OCI-LY1 (cell line): ENCODE measurements at regions not wholly inside any gene's neighbourhood (a gene's known extent, or its start where the extent isn't known, plus 50 kb on each side); places are given as distances from the start of the nearest gene placed in this dataset.

Experiments used
- H2AFZ ChIP-seq: fragments of 200-600 bp; sonication (generic), shearing (Covaris generic); 2 replicates; pipeline ENCODE4 v1.6.0; 2014; ENCODE audit warnings: antibody characterized with exemption, mild to moderate bottlenecking, low read length
- H3F3A ChIP-seq: fragments of 200-600 bp; sonication (generic), shearing (Covaris generic); 2 replicates; pipeline ENCODE4 v1.6.0; 2014; ENCODE audit warnings: mild to moderate bottlenecking, antibody characterized with exemption, low read length, moderate library complexity; ENCODE audit not compliant: insufficient read depth
- H3K27ac ChIP-seq: fragments of 200-600 bp; sonication (generic); 2 replicates; pipeline ENCODE4 v1.5.1; 2014; ENCODE audit warnings: low read length, mixed run types, mild to moderate bottlenecking, low read depth; ENCODE audit not compliant: poor library complexity, severe bottlenecking
- H3K27me3 ChIP-seq: fragments of 200-600 bp; sonication (generic); 2 replicates; pipeline ENCODE4 v1.6.0; 2014; ENCODE audit warnings: antibody characterized with exemption, mild to moderate bottlenecking, low read length, moderate library complexity; ENCODE audit not compliant: insufficient read depth
- H3K36me3 ChIP-seq: fragments of 200-600 bp; sonication (generic); 2 replicates; pipeline ENCODE4 v1.6.1; 2014; ENCODE audit warnings: mild to moderate bottlenecking, antibody characterized with exemption, low read length, moderate library complexity, mixed read lengths; ENCODE audit not compliant: insufficient read depth
- H3K4me1 ChIP-seq: fragments of 200-600 bp; sonication (generic); 2 replicates; pipeline ENCODE4 v1.5.1; 2014; ENCODE audit warnings: mild to moderate bottlenecking, low read length, moderate library complexity; ENCODE audit not compliant: insufficient read depth, severe bottlenecking
- H3K4me2 ChIP-seq: fragments of 200-600 bp; sonication (generic), shearing (Covaris generic); 2 replicates; pipeline ENCODE4 v1.6.1; 2014; ENCODE audit warnings: low read length
- H3K4me3 ChIP-seq: fragments of 200-600 bp; sonication (generic); 2 replicates; pipeline ENCODE4 v1.5.1; 2014; ENCODE audit warnings: low read length, low read depth, mild to moderate bottlenecking, mixed read lengths; ENCODE audit not compliant: poor library complexity, severe bottlenecking
- H3K79me2 ChIP-seq: fragments of 200-600 bp; shearing (Covaris generic); 2 replicates; pipeline ENCODE4 v1.6.1; 2016; ENCODE audit warnings: mixed run types, low read length, mixed read lengths; ENCODE audit not compliant: insufficient read depth
- H3K9ac ChIP-seq: fragments of 200-600 bp; sonication (generic), shearing (Covaris generic); 2 replicates; pipeline ENCODE4 v1.6.1; 2014; ENCODE audit warnings: mild to moderate bottlenecking, low read length, mixed read lengths
- H3K9me2 ChIP-seq: fragments of 200-600 bp; sonication (generic), shearing (Covaris generic); 2 replicates; pipeline ENCODE4 v1.6.1; 2014; ENCODE audit warnings: low read depth, mild to moderate bottlenecking, low read length, mixed read lengths
- H3K9me3 ChIP-seq: fragments of 200-600 bp; shearing (Covaris generic); 2 replicates; pipeline ENCODE4 v1.6.1; 2014; ENCODE audit warnings: low read length, mixed read lengths
- H4K20me1 ChIP-seq: fragments of 200-600 bp; sonication (generic), shearing (Covaris generic); 2 replicates; pipeline ENCODE4 v1.6.0; 2016; ENCODE audit warnings: mild to moderate bottlenecking, low read length; ENCODE audit not compliant: insufficient read depth
- EZH2 ChIP-seq: fragments of 200-600 bp; sonication (generic), shearing (Covaris generic); IDR thresholded peaks from 2 replicates; pipeline ENCODE4 v1.8.0; 2017; ENCODE audit warnings: borderline replicate concordance, mixed run types, mild to moderate bottlenecking, antibody characterized with exemption, low read length, moderate library complexity, mixed read lengths
- TF ChIP-seq, protein P1 (sequence below): fragments of 200-600 bp; sonication (generic), shearing (Covaris generic); IDR thresholded peaks from 2 replicates; pipeline ENCODE4 v1.5.1; 2017; ENCODE audit warnings: mild to moderate bottlenecking, antibody characterized with exemption, low read length, moderate library complexity, mixed read lengths

DNA sequence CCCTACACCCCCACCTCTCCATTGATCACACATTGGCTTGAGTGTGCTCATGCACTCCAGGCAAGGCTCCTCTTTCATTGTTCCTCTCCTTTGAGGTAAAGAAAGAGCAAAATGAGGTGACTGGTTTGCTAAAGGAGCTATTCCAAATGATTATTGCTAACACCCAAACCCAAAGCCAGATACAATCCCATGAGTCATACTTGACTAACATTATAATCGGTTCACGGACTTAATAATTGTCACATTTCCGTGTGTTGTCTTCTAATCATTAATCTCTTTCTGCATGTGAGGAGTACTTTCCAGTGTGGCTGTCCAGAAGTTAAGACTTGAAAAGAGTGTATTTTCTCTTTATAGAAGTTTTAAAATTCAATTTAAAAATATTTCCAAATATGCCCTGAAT, 174.3 kb upstream of the SFRP2 start:
- Histone ChIP-seq H3K27me3 (no peaks in the 10 kb centered on the region), H3K4me2 (no peak overlapping the region), H3K4me3 (no peak overlapping the region), H2AFZ (no peak overlapping the region), H3F3A (no peaks in the 10 kb centered on the region), H3K9ac (no peak overlapping the region), H3K4me1 (no peaks in the 10 kb centered on the region), H3K79me2 (no peaks in the 10 kb centered on the region), H4K20me1 (no peaks in the 10 kb centered on the region), H3K9me3 (no peaks in the 10 kb centered on the region), H3K36me3 (no peaks in the 10 kb centered on the region), H3K9me2 (no peaks in the 10 kb centered on the region), H3K27ac (no peak overlapping the region)
- no peak for TF ChIP-seq EZH2
- TF ChIP-seq, protein P1, sequence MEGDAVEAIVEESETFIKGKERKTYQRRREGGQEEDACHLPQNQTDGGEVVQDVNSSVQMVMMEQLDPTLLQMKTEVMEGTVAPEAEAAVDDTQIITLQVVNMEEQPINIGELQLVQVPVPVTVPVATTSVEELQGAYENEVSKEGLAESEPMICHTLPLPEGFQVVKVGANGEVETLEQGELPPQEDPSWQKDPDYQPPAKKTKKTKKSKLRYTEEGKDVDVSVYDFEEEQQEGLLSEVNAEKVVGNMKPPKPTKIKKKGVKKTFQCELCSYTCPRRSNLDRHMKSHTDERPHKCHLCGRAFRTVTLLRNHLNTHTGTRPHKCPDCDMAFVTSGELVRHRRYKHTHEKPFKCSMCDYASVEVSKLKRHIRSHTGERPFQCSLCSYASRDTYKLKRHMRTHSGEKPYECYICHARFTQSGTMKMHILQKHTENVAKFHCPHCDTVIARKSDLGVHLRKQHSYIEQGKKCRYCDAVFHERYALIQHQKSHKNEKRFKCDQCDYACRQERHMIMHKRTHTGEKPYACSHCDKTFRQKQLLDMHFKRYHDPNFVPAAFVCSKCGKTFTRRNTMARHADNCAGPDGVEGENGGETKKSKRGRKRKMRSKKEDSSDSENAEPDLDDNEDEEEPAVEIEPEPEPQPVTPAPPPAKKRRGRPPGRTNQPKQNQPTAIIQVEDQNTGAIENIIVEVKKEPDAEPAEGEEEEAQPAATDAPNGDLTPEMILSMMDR: no peak

DNA sequence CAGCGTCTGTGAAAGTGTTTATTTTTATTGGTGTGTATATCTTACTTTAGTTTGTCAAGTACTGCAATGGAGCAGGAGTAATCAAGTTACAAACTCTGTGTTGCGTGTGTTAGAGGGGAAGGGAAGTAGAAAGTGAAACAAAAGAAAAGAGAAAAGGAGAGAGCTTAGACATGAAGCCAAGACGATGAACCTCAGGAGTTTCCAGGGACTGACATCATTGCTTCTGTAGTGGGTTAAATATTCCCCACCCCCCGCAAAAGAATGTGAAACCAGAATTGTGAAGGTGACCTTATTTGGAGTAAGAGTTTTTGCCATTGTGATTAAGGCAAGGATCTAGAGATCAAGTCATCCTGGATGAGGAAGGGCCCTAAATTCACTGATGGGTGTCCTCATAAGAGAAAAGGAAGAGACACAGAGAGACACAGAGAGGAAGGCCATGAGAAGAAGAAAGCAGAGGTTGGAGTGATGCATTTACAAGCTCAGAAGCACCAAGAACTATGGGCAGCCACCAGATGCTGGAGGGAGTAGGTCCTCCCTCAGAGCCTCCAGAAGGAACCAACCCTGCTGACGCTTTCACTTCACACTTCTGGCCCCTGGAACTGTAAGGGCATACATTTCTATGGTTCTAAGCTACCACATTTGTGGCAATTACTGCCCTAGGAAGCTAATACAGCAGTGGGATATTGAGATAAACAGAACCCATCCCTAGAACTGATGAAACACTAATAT, 173.6 kb upstream of the SFRP2 start:
- TF ChIP-seq, protein P1: no peak
- no peak for TF ChIP-seq EZH2
- Histone ChIP-seq H3K4me2 (no peak overlapping the region), H3K79me2 (no peaks in the 10 kb centered on the region)

DNA sequence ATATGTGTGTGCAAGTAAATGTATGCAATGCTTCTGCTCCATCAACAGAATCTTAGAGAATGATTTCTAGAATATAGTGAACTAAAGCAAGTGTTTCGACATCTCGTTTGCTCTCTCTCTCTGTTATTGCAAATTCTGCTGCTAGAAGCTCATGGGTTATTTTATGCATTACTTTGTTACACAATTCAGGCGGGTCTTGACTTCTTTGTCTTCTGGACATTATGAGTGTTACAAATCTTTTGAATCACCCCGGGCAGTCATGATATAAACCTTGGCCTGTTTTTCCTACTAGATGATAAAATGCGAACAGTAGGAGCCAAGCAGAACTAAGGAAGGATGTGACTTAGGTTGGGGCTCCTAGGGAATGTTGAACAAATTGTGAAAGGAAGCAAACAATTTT, 166.4 kb upstream of the SFRP2 start:
- no peaks in the 10 kb centered on the region for H4K20me1 ChIP-seq
- TF ChIP-seq, protein P1: no peak
- no peak for TF ChIP-seq EZH2
- no peaks in the 10 kb centered on the region for H3K9me2 ChIP-seq
- no peaks in the 10 kb centered on the region for H3K27me3 ChIP-seq
- H3K4me1 ChIP-seq: no peaks in the 10 kb centered on the region
- no peak overlapping the region for H3K27ac ChIP-seq
- no peaks in the 10 kb centered on the region for H3K9me3 ChIP-seq
- H2AFZ ChIP-seq: no peak overlapping the region
- no peak overlapping the region for H3K4me2 ChIP-seq
- H3F3A ChIP-seq: no peaks in the 10 kb centered on the region
- no peaks in the 10 kb centered on the region for H3K79me2 ChIP-seq
- H3K9ac ChIP-seq: no peak overlapping the region
- H3K4me3 ChIP-seq: no peak overlapping the region
- H3K36me3 ChIP-seq: no peaks in the 10 kb centered on the region

More for the DNA sequence above, 173.6 kb upstream of the SFRP2 start:
- no peak overlapping the region for H3K4me3 ChIP-seq
- H3K9ac ChIP-seq: no peak overlapping the region
- H3K4me1 ChIP-seq: no peaks in the 10 kb centered on the region
- H3K36me3 ChIP-seq: no peaks in the 10 kb centered on the region
- no peaks in the 10 kb centered on the region for H3K27me3 ChIP-seq
- no peaks in the 10 kb centered on the region for H3K9me2 ChIP-seq
- no peaks in the 10 kb centered on the region for H4K20me1 ChIP-seq
- no peaks in the 10 kb centered on the region for H3K9me3 ChIP-seq
- H3F3A ChIP-seq: no peaks in the 10 kb centered on the region
- no peak overlapping the region for H2AFZ ChIP-seq
- H3K27ac ChIP-seq: no peak overlapping the region
